ENCODE measurements at regions not wholly inside any gene's neighbourhood (a gene's known extent, or its start where the extent isn't known, plus 50 kb on each side); places are given as distances from the start of the nearest gene placed in this dataset.

DNA sequence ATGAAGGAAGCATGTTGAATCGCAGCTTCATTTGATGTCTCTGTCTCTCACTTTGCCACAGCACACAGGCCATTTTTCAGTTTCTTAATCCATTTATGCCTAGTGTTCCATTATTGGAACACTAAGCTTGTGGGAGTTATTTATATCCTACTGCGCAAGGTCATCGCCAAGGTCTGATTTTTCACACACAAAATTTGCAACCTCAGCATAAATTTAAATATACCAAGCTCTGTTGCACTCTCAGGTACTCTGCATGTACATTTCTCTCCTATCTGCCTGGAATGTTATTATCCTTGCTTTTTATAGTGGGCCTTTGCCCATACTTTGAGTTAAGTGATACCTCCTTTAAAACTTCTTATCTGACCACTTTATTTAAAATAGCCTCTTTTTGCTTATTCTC lies 519.2 kb upstream of the TOM1L1 start:
- WGBS, 2 donors = 96% methylated on average over 3 of the region's 3 CpGs

DNA sequence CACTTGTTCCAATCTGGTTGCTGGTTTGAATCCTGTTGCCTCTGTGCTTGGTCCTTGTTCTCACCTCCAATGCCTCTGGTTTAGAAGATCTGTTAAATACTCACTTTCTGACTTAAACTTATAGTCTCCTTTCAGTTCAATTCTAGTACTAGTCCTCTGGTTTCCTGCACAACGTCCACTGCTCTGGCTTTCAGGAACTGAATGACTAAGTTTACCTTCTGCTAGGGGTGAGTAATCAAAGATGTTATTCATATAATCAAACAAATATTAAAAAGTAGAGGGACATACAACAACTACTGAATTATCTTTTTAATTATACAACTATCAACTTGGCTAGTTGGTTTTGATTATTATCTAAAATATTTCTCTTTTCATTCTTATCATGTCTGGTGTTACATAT lies 496.4 kb upstream of the TOM1L1 start:
- 67 to 76% methylated on average over 1 of the region's 1 CpG for WGBS, 2 donors
- TF ChIP-seq POLR2A (IDR thresholded peaks at IDR 0.05) = no peak
- TF ChIP-seq, protein P1, sequence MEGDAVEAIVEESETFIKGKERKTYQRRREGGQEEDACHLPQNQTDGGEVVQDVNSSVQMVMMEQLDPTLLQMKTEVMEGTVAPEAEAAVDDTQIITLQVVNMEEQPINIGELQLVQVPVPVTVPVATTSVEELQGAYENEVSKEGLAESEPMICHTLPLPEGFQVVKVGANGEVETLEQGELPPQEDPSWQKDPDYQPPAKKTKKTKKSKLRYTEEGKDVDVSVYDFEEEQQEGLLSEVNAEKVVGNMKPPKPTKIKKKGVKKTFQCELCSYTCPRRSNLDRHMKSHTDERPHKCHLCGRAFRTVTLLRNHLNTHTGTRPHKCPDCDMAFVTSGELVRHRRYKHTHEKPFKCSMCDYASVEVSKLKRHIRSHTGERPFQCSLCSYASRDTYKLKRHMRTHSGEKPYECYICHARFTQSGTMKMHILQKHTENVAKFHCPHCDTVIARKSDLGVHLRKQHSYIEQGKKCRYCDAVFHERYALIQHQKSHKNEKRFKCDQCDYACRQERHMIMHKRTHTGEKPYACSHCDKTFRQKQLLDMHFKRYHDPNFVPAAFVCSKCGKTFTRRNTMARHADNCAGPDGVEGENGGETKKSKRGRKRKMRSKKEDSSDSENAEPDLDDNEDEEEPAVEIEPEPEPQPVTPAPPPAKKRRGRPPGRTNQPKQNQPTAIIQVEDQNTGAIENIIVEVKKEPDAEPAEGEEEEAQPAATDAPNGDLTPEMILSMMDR (IDR thresholded peaks at IDR 0.05) = no peak
- Histone ChIP-seq H3K27ac (no peak overlapping the region), H3K36me3 (no peaks in the 10 kb centered on the region), H3K4me3 (no peak overlapping the region), H3K27me3 (no peaks in the 10 kb centered on the region), H3K9me3 (peaks cover 0 to 3% (median 0%) of the 10 kb centered on the region in 4 donors), H3K4me1 (no peaks in the 10 kb centered on the region)
- DNase-seq = no peak
- intact Hi-C loops (cut with DNase I) = no loop called here

More for the DNA sequence above, 519.2 kb upstream of the TOM1L1 start:
- H3K9me3 ChIP-seq = no peaks in the 10 kb centered on the region
- no peak overlapping the region for H3K27ac ChIP-seq
- H3K4me1 ChIP-seq = no peaks in the 10 kb centered on the region
- H3K36me3 ChIP-seq = no peaks in the 10 kb centered on the region
- DNase-seq = no peak
- TF ChIP-seq POLR2AphosphoS5 (IDR thresholded peaks at IDR 0.05) (no peak), EP300 (IDR thresholded peaks at IDR 0.05) (no peak), POLR2A (IDR thresholded peaks at IDR 0.05) (no peak)
- TF ChIP-seq, protein P1 (IDR thresholded peaks at IDR 0.05) = no peak
- no peaks in the 10 kb centered on the region for H3K27me3 ChIP-seq
- intact Hi-C loops (cut with DNase I) = no loop called here
- H3K4me3 ChIP-seq = no peak overlapping the region

DNA sequence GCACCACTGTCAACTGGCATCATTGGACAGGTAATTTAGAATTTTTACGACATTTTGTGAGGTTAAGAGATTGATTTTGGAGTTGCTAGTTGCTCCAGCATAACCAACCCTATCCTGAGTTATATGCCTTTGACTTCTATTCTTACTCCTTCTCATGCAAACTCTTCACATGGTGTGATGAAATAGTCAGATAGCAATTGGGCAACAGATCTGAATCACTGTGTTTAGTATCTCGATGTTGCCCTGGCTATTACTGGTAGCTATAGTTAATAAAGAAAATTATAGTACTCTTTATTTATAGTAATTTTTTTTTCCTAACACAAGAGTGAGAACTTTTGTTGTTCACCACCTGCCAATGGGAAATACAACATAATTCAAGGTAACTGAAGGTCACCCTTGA lies 494.8 kb upstream of the TOM1L1 start:
- no peaks in the 10 kb centered on the region for H3K27me3 ChIP-seq
- intact Hi-C loops (cut with DNase I) = no loop called here

DNA sequence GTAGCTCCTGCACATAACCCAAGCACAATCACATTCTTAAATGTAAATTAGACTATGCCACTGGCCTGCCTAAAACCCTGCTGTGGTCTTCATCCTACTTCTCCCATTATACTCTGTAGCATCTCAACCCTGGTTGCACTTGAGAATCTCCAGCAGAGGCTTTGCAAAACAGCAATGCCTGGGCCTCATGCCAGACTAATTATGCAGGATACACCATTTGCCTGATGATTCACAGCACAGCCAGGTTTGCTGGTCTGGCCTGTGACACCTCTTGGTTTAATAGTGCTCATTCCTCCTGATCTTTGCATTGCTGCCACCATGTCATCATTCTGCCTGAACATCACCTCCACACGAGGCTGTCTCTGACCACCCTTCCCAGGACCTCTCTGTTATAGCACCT lies 491.9 kb upstream of the TOM1L1 start:
- no peak overlapping the region for H3K27ac ChIP-seq
- no peak for TF ChIP-seq POLR2A (IDR thresholded peaks at IDR 0.05)
- no peak for TF ChIP-seq EP300 (IDR thresholded peaks at IDR 0.05)
- TF ChIP-seq, protein P1 (IDR thresholded peaks at IDR 0.05) = no peak
- no peak for TF ChIP-seq POLR2AphosphoS5 (IDR thresholded peaks at IDR 0.05)
- 50 to 63% methylated on average over 1 of the region's 1 CpG for WGBS, 2 donors

More for the DNA sequence above, 494.8 kb upstream of the TOM1L1 start:
- TF ChIP-seq, protein P1 (IDR thresholded peaks at IDR 0.05) = no peak
- no peak for TF ChIP-seq POLR2AphosphoS5 (IDR thresholded peaks at IDR 0.05)
- no peak for TF ChIP-seq POLR2A (IDR thresholded peaks at IDR 0.05)
- no peak for TF ChIP-seq EP300 (IDR thresholded peaks at IDR 0.05)
- Histone ChIP-seq H3K36me3 (no peaks in the 10 kb centered on the region), H3K4me1 (no peaks in the 10 kb centered on the region), H3K4me3 (no peak overlapping the region), H3K27ac (no peak overlapping the region), H3K9me3 (peaks cover 0 to 3% (median 0%) of the 10 kb centered on the region in 4 donors)
- no peak for DNase-seq
- WGBS, 2 donors = 89 to 90% methylated on average over 2 of the region's 2 CpGs

DNA sequence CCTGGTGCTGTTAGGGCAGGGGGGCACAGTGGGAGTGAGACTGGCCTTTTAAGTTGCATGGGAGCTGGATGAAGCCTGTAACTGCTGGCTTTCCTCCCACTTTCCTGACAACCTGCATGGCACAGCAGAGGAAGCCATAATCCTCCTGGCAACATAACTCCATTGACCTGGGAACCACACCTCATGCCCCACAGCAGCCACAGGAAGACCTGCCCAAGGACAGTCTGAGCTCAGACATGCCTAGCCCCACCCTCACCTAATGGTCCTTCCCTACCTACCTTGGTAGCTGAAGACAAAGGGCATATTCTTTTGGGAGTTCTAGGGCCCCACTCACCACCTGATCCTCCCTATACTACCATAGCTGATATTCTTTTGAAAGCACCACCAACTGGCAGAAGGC lies 482.2 kb upstream of the TOM1L1 start:
- Histone ChIP-seq H3K4me3 (no peak overlapping the region), H3K27ac (no peak overlapping the region), H3K9me3 (no peaks in the 10 kb centered on the region), H3K4me1 (no peaks in the 10 kb centered on the region), H3K36me3 (no peaks in the 10 kb centered on the region), H3K27me3 (no peaks in the 10 kb centered on the region)
- intact Hi-C loops (cut with DNase I) = no loop called here
- TF ChIP-seq, protein P1 (IDR thresholded peaks at IDR 0.05) = no peak
- TF ChIP-seq EP300 (IDR thresholded peaks at IDR 0.05) (no peak), POLR2A (IDR thresholded peaks at IDR 0.05) (no peak), POLR2AphosphoS5 (IDR thresholded peaks at IDR 0.05) (no peak)
- DNase-seq = no peak

More for the DNA sequence above, 491.9 kb upstream of the TOM1L1 start:
- H3K4me1 ChIP-seq = no peaks in the 10 kb centered on the region
- no peaks in the 10 kb centered on the region for H3K36me3 ChIP-seq
- no peaks in the 10 kb centered on the region for H3K27me3 ChIP-seq
- no peak overlapping the region for H3K4me3 ChIP-seq
- intact Hi-C loops (cut with DNase I) = no loop called here
- no peak for DNase-seq
- peaks cover 0 to 3% (median 0%) of the 10 kb centered on the region in 4 donors for H3K9me3 ChIP-seq
